GM21381 (cell line): ENCODE measurements at regions not wholly inside any gene's neighbourhood (a gene's known extent, or its start where the extent isn't known, plus 50 kb on each side); places are given as distances from the start of the nearest gene placed in this dataset.

Experiments
- ATAC-seq: cut with Tn5 transposase; IDR thresholded peaks from one replicate; pipeline ENCODE4 v1.9.1; 2021; ENCODE audit warnings: mild to moderate bottlenecking, moderate library complexity; ENCODE audit not compliant: unreplicated experiment

DNA sequence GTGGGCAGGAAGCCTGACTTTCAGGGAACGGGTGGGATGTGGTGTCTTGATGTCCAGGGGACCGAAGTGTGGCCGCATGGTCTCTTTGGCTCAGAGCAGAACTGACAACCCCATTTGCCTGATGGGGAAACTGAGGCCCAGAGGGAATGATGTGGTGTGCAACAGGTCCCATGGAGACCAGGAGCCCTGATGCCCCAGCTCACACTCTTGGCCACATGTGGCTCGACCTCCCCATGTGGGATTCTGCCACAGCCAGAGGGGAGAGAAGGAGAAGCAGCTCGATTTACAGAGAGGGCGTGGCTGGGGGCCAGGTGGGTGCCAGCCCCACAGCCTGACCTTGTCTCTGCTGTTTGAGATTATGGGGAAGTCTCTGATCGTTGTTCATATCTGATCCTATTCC, 128.1 kb downstream of the TEX29 start:
- ATAC-seq, result no peak

DNA sequence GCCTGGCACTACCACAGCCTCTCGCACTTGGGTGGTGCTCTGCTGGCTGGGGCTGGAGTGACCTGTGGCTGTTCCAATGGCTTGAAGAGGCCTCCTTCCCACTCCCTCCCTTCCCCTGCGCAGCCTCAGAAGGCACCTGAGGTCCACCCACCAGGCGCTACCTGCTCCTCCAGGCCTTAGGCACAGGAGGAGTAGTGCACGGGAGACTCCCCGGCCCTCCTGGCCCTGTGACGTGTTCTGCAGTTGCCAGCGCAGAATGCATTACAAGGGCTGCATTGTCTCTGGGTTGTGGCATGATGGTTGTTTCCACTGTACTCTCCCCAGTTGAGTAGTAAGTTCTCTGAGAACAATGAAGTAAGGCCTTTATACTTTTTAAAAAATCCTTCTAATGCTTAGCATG, 128.6 kb downstream of the TEX29 start:
- no peak for ATAC-seq

DNA sequence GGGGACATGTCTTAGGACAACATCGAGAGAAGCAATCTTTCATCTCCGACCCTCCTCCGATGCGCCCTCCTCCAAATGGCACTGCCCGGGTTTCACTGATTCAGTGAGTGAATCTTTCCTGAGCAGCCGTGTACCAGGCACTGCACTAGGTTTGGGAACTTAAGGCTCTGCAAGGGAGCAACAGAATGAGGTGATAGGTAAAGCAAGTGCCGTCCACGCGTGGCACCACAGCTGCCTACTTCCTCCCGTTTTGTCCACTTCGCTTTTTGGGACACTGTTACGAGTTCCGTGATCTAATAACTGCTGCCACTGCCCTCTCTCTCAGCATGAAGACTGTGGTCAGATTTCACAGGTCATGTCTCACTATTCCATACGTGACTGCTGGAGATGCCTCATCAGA, 131.0 kb downstream of the TEX29 start:
- ATAC-seq, result no peak

DNA sequence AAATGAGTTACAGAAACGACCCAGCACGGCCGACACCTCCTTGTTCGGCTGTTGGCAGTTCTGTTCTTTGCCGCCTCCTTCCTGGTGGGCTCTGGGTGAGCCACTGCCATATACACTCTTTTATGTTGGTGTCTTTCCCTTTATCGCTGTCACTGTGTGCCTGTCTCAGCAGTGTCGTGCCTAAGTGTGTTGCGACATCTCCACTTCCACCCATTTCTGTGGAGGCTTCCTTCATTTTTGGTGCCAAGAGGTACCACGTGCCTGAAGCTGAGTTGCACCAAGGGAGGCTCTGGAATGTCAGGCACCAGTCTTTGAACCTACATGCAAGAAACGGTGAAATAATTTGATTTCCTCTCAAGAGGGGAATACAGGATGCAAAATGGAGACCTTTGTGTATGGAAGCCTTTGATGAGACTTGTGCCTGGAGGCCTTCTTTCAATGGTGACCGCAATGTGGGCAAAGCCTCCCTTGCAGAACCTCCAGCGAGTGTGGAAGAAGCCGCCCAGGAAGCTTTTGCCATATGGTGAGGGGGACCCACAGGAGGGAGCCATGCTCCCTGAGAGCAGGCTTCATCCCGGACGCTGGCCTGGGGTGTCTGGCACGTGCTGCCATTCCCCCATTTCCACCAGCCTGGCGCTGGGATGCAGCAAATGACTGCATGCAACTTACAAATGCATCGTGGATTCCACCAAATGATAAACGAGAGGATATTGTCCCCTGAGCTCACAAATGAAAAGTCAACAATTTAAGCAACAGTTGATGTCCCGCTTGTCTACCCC, 136.2 kb downstream of the TEX29 start:
- no peak for ATAC-seq

DNA sequence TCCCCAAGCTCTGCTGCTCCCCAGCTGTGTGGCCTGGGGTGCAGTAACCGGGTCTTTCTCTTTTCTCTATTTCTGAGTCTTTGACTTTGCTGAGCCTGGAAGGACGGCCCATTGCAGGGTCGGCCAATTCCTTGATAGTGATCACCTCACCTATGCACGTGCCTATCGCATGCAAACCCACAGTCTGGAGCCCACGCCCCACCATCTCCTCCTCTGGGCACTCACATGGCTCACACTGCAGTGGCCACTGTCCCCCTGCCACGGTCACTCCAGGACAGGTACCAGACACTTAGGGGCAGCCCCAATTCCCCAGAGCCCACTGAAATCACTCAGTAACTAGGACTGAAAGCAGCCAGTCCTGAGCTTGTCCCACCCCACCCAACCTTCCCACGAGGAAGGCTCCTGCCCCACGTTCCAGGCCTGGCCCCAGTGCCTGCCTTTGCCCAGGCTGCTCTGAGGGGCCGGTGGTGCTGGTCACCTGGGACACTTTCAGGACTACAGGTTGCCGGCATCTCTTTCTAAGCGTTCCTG, 137.6 kb downstream of the TEX29 start:
- ATAC-seq, result no peak

DNA sequence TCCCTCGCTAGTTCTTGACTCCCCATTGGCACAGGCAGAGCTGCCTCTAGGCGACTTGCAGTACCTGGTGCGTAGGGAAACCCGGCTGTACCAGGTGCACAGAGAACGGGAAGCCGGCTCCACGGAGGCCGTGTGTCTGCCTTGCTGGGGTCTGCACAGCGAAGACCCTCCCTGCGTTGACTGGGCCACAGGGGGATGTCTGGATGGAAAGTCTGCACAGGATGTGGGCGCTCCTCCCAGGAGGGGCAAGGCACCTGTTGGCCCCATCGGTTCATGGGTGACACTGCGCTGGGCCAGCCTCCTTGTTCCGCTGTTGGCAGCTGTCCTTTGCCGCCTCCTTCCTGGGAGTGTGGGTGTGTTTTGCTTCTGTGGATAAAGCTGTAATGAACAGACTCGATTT, 138.3 kb downstream of the TEX29 start:
- no peak for ATAC-seq

- no peak for ATAC-seq
These were observed 139.5 kb downstream of the TEX29 start for GRCh38 chr13:111459803-111460547.

- ATAC-seq, result no peak
These were observed 140.4 kb downstream of the TEX29 start for GRCh38 chr13:111460548-111461444.

GRCh38 chr13:111461445-111462149, 141.2 kb downstream of the TEX29 start:
- ATAC-seq, result no peak

DNA sequence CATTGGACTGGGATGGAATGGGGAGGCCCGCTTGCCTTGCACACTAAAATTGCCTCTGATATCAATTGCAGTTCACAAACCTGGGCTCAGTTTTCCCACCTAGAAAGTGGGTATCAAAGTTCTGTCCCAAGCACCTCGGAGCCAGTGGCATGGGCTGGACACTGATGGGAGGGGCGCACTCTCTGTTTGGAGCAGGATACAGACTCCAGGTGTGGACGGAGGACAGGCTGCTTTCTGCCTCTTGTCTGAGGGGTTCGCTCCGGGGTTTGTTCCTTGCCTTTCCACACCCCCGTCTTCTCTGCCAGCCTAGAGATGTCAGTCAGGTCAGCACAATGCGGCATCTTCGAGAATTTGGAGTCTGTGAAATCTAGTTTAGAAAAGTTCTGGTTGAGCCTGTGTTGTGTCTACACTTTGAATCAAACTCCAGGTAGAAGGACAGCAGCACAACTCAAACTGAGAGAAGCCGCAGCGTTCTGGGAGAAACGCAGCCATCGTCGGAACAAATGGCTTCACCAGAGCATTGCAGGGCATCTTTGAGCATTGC, 141.9 kb downstream of the TEX29 start:
- no peak for ATAC-seq

DNA sequence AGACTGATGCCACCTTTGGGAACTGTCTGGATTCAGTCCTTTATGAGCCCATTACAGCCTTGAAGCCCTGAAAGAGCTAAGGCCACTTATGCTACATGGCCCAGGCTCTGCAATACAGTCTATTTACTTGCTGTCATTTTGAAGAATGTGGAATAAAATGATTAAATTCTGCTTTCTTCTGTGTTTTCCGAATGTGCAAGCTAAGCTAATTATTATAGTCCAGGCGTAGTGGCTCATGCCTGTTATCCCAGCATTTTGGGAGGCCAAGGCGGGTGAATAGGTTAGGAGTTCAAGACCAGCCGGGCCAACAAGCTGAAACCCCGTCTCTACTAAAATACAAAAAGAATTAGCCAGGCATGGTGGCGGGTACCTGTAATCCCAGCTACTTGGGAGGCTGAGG, 142.5 kb downstream of the TEX29 start:
- no peak for ATAC-seq

GRCh38 chr13:111467111-111467890, 146.9 kb downstream of the TEX29 start:
- no peak for ATAC-seq

- no peak for ATAC-seq
These were observed 147.9 kb downstream of the TEX29 start for GRCh38 chr13:111468037-111468959.

- no peak for ATAC-seq
These were observed 149.0 kb downstream of the TEX29 start for GRCh38 chr13:111469450-111469849.

- no peak for ATAC-seq
These were observed 149.6 kb downstream of the TEX29 start for GRCh38 chr13:111469916-111470506.

DNA sequence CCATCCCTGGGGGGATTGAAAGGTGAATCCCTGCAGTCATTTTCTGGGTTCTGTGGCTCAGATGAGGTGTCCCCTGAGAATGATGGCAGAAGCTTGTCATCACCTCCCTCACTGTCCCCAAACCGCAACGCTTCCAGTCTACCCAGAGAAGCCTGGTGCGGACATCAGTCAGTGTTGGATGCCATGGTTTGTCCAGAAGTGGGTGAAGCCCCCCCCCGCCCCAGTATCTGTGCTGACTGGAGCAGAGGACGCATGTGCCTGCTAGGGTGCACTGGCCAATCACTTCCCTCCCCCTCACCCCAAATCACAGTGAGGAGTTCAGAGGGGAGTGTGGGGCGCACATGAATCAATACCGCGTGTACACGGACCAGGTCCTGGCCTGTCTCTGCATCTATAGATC, 150.5 kb downstream of the TEX29 start:
- ATAC-seq, result no peak

- ATAC-seq, result no peak
These were observed 151.6 kb downstream of the TEX29 start for GRCh38 chr13:111472083-111472482.
